K562 (cell line): ENCODE measurements at regions not wholly inside any gene's neighbourhood (a gene's known extent, or its start where the extent isn't known, plus 50 kb on each side); places are given as distances from the start of the nearest gene placed in this dataset.

Source experiments
- ATAC-seq: fragments of 200-7000 bp; cut with Tn5 transposase; 3 replicates; pipeline ENCODE4 v1.9.1; 2020; ENCODE audit warnings: moderate library complexity
- BruUV-seq: library from RNA; stranded (reverse); fragments of 400-500 nt; replicated peaks from 2 replicates; lab custom pipeline; 2021; lab: Mats Ljungman, UMichigan
- CTCF ChIA-PET: fragments of 300-600 bp; formaldehyde crosslinking; extraction: SDS; loops from one replicate; lab custom pipeline; 2021; ENCODE audit warnings: low intra/inter-chr PET ratio; lab: Yijun Ruan, JAX
- POLR2A ChIA-PET: fragments of 300-600, 350-650 bp; sonication (Branson Sonifier 250); formaldehyde crosslinking; extraction: SDS; loops from one replicate; lab custom pipeline; 2021; ENCODE audit warnings: antibody characterized with exemption, inconsistent platforms; lab: Yijun Ruan, JAX
- DNase-seq, 4 experiments: peaks; one replicate each; pipeline versions ENCODE4 v3.0.0 to v3.0.0-alpha.2; 2011 to 2018; ENCODE audit warnings: low spot score in 3 of 4, mixed read lengths in 3 of 4; ENCODE audit errors: extremely low read depth in 1 of 4
- FAIRE-seq: peaks from 2 replicates; lab custom pipeline; 2011; peaks lifted over from hg19 to GRCh38; lab: Jason Lieb, UNC
- H2AFZ ChIP-seq: 2 replicates; pipeline ENCODE4 v1.6.0; 2011; ENCODE audit warnings: low read depth, low read length, control low read depth, inconsistent platforms
- H3K27ac ChIP-seq: fragments of 200-600 bp; 3 replicates; pipeline ENCODE4 v1.8.0; 2011; ENCODE audit warnings: low read depth, mild to moderate bottlenecking, control low read depth, inconsistent platforms, low read length, moderate library complexity, mixed read lengths; ENCODE audit errors: extremely low read depth
- H3K27me3 ChIP-seq, 2 experiments: fragments of 300-600 bp in 1 of 2; 2 replicates in 1 of 2; 3 replicates in 1 of 2; pipeline versions ENCODE4 v1.6.0 to v1.8.0; 2011; ENCODE audit warnings: inconsistent platforms in 2 of 2, low read length in 2 of 2, mild to moderate bottlenecking in 1 of 2, mixed read lengths in 1 of 2, moderate library complexity in 1 of 2; ENCODE audit not compliant: control insufficient read depth in 2 of 2, insufficient read depth in 2 of 2
- H3K36me3 ChIP-seq: fragments of 300-600 bp; 3 replicates; pipeline ENCODE4 v1.8.0; 2011; ENCODE audit warnings: mild to moderate bottlenecking, low read length, inconsistent platforms; ENCODE audit not compliant: control insufficient read depth, insufficient read depth
- H3K4me1 ChIP-seq, 2 experiments: fragments of 200-600 bp in 1 of 2; replicated peaks in 1 of 2; 2 replicates in 1 of 2; 3 replicates in 1 of 2; pipeline versions ENCODE4 v1.5.1 to v1.8.0; 2011; ENCODE audit warnings: inconsistent platforms in 2 of 2, low read length in 2 of 2, mild to moderate bottlenecking in 1 of 2, mixed read lengths in 1 of 2, moderate library complexity in 1 of 2; ENCODE audit not compliant: control insufficient read depth in 2 of 2, insufficient read depth in 2 of 2
- H3K4me2 ChIP-seq: 2 replicates; pipeline ENCODE4 v1.6.1; 2011; ENCODE audit warnings: low read length, control low read depth, inconsistent platforms, mixed read lengths; ENCODE audit not compliant: insufficient read depth
- H3K4me3 ChIP-seq: fragments of 200-600 bp; sonication (generic), shearing (Covaris generic); 2 replicates; pipeline ENCODE4 v1.5.1; 2016; ENCODE audit warnings: control low read depth, inconsistent platforms
- H3K79me2 ChIP-seq: fragments of 200-600 bp; 3 replicates; pipeline ENCODE4 v1.8.0; 2011; ENCODE audit warnings: low read length, inconsistent platforms; ENCODE audit not compliant: control insufficient read depth, insufficient read depth
- H3K9ac ChIP-seq, 2 experiments: 2 replicates each; pipeline versions ENCODE4 v1.6.0 to v1.6.1; 2011; ENCODE audit warnings: low read depth in 2 of 2, low read length in 2 of 2, control low read depth in 1 of 2, inconsistent platforms in 1 of 2, mild to moderate bottlenecking in 1 of 2, mixed read lengths in 1 of 2; ENCODE audit not compliant: insufficient read depth in 1 of 2
- H3K9me1 ChIP-seq: one replicate; pipeline ENCODE4 v1.6.0; 2011; ENCODE audit warnings: inconsistent platforms, mild to moderate bottlenecking, low read length, moderate library complexity; ENCODE audit not compliant: control insufficient read depth, insufficient read depth
- H3K9me3 ChIP-seq: replicated peaks from 2 replicates; pipeline ENCODE4 v1.5.1; 2011; ENCODE audit warnings: low read depth, low read length, inconsistent platforms; ENCODE audit not compliant: control insufficient read depth, insufficient read depth
- H4K20me1 ChIP-seq: replicated peaks from 2 replicates; pipeline ENCODE4 v1.6.1; 2011; ENCODE audit warnings: low read length, inconsistent platforms, mixed read lengths; ENCODE audit not compliant: control insufficient read depth, insufficient read depth
- ATF4 ChIP-seq: fragments of 450-650 bp; formaldehyde crosslinking; IDR thresholded peaks from 2 replicates; pipeline ENCODE4 v1.4.0; 2022; ENCODE audit warnings: mild to moderate bottlenecking, moderate library complexity
- BDP1 ChIP-seq: IDR thresholded peaks from 3 replicates; pipeline ENCODE4 v1.6.1; 2011; ENCODE audit not compliant: insufficient read length, insufficient read depth
- BHLHE40 ChIP-seq: IDR thresholded peaks from 2 replicates; pipeline ENCODE4 v1.6.1; 2011; ENCODE audit warnings: low read length, improper control_type of control experiment
- C11orf30 ChIP-seq: fragments of 450-650 bp; IDR thresholded peaks from 2 replicates; pipeline ENCODE4 v1.6.1; 2016; ENCODE audit warnings: low read depth, mild to moderate bottlenecking
- DPF2 ChIP-seq: fragments of 450-650 bp; IDR thresholded peaks from 2 replicates; pipeline ENCODE4 v1.6.1; 2016
- RBM34 ChIP-seq: fragments of 200-400 bp; formaldehyde crosslinking; IDR thresholded peaks from 2 replicates; pipeline ENCODE4 v1.6.1; 2018; ENCODE audit warnings: low read length, borderline replicate concordance; ENCODE audit not compliant: insufficient read depth
- SMARCA5 ChIP-seq: fragments of 450-650 bp; IDR thresholded peaks from 2 replicates; pipeline ENCODE4 v1.6.1; 2016
- SRSF9 ChIP-seq: fragments of 200-400 bp; formaldehyde crosslinking; IDR thresholded peaks from 2 replicates; pipeline ENCODE4 v1.6.1; 2017; ENCODE audit warnings: low read depth, low read length, borderline replicate concordance
- TAF1 ChIP-seq: IDR thresholded peaks from 2 replicates; pipeline ENCODE4 v1.6.1; 2011; ENCODE audit warnings: mild to moderate bottlenecking, low read length, moderate library complexity; ENCODE audit not compliant: insufficient read depth, control insufficient read depth, severe bottlenecking; ENCODE audit errors: extremely low read depth
- ZNF133 ChIP-seq: fragments of 250-450 bp; sonication (Bioruptor Pico); IDR thresholded peaks from 2 replicates; pipeline ENCODE4 v1.4.0; 2020; ENCODE audit warnings: mild to moderate bottlenecking
- ZNF263 ChIP-seq: sonication (generic); formaldehyde crosslinking; IDR thresholded peaks from 2 replicates; pipeline ENCODE4 v1.8.0; 2022; ENCODE audit warnings: mild to moderate bottlenecking, missing genetic modification reagents, borderline replicate concordance
- ZNF316 ChIP-seq: fragments of 450-650 bp; IDR thresholded peaks from 2 replicates; pipeline ENCODE4 v1.6.1; 2016
- ZNF584 ChIP-seq: fragments of 200-800 bp; sonication (Bioruptor generic); IDR thresholded peaks from 2 replicates; pipeline ENCODE4 v1.6.1; 2016; ENCODE audit warnings: low read depth, mild to moderate bottlenecking, missing genetic modification characterization, missing compliant biosample characterization
- WGBS: fragments of 100-300 bp; shearing (Covaris generic); methylation state at CpG from one replicate; pipeline ENCODE4 v1.1.6; 2016; ENCODE audit warnings: low coverage, mixed read lengths; ENCODE audit not compliant: insufficient coverage; ENCODE audit errors: missing lambda C conversion rate; 5-methylcytosine and 5-hydroxymethylcytosine counted together
- in situ Hi-C: fragments of 300-500 bp; cut with MboI; formaldehyde crosslinking; loops from 4 replicates; pipeline ENCODE4 v1.15.0; 2018; ENCODE audit warnings: inconsistent platforms, mixed read lengths
- intact Hi-C: fragments of 100-400 bp; cut with micrococcal nuclease; formaldehyde crosslinking; loops from 2 replicates; pipeline ENCODE4 v1.14.2; 2022

GRCh38 chr5:163614787-163615186, 109.4 kb downstream of the MAT2B start:
- no peaks in the 10 kb centered on the region for H3K9me3 ChIP-seq
- ATAC-seq (no peak), FAIRE-seq (no peak), DNase-seq (no peak)
- BruUV-seq, result no TSS peak
- in situ Hi-C loops (no loop called here), intact Hi-C loops (no loop called here)
- WGBS, result 0% methylated on average over 3 of the region's 3 CpGs
- TF ChIP-seq SMARCA5 (no peak), BDP1 (no peak), DPF2 (no peak)
- no peaks in the 10 kb centered on the region for H4K20me1 ChIP-seq
- no peaks in the 10 kb centered on the region for H3K79me2 ChIP-seq
- no peaks in the 10 kb centered on the region for H3K27me3 ChIP-seq
- no peaks in the 10 kb centered on the region for H3K36me3 ChIP-seq
- H3K9me1 ChIP-seq, result no peaks in the 10 kb centered on the region
- no peaks in the 10 kb centered on the region for H3K4me1 ChIP-seq
- no peak overlapping the region for H3K4me2 ChIP-seq
- H2AFZ ChIP-seq, result no peak overlapping the region
- ChIA-PET POLR2A (no interaction called here), CTCF (no interaction called here)
- H3K27ac ChIP-seq, result no peak overlapping the region
- no peak overlapping the region for H3K4me3 ChIP-seq
- no peak overlapping the region for H3K9ac ChIP-seq

GRCh38 chr5:163619273-163619934, 114.0 kb downstream of the MAT2B start:
- intact Hi-C loops (no loop called here), in situ Hi-C loops (no loop called here)
- WGBS, result 0% methylated on average over 3 of the region's 3 CpGs
- Histone ChIP-seq H4K20me1 (no peaks in the 10 kb centered on the region), H3K4me3 (no peak overlapping the region), H3K4me1 (no peaks in the 10 kb centered on the region), H3K4me2 (no peak overlapping the region), H2AFZ (no peak overlapping the region), H3K27me3 (no peaks in the 10 kb centered on the region), H3K9ac (no peak overlapping the region), H3K36me3 (no peaks in the 10 kb centered on the region), H3K79me2 (no peaks in the 10 kb centered on the region), H3K9me1 (no peaks in the 10 kb centered on the region), H3K27ac (no peak overlapping the region), H3K9me3 (no peaks in the 10 kb centered on the region)
- ATAC-seq (no peak), FAIRE-seq (no peak), DNase-seq (no peak)
- POLR2A ChIA-PET, result no interaction called here
- CTCF ChIA-PET, result no interaction called here
- no TSS peak for BruUV-seq
- TF ChIP-seq BHLHE40, result no peak
- TF ChIP-seq SRSF9, result no peak
- TF ChIP-seq ZNF584 (CRISPR knock-in tag), result no peak
- TF ChIP-seq ATF4 (CRISPR knock-in tag), result no peak
- peak; percentile 7; the same call in 1 of the 2 replicates for TF ChIP-seq C11orf30
- no peak for TF ChIP-seq RBM34
- no peak for TF ChIP-seq ZNF263 (CRISPR knock-in tag)
- TF ChIP-seq ZNF133 (CRISPR knock-in tag), result no peak
- peak; percentile 52; the same call in 1 of the 2 replicates for TF ChIP-seq ZNF316
- TF ChIP-seq TAF1, result no peak
